C1 segment of cervical spinal cord (tissue), 14 donors: ENCODE measurements at regions not wholly inside any gene's neighbourhood (a gene's known extent, or its start where the extent isn't known, plus 50 kb on each side); places are given as distances from the start of the nearest gene placed in this dataset.
A peak's percentile ranks its signal among the peaks of the same experiment; 100 is the strongest.

Experiments used
- DNase-seq, 14 donors: peaks; one replicate each; lab custom pipeline; 2025; lab: John Stamatoyannopoulos, UW

- DNase-seq = no peak
These were observed 163.3 kb downstream of the MACROH2A1 start for GRCh38 chr5:135235551-135236227.

- no peak for DNase-seq
These were observed 164.2 kb downstream of the MACROH2A1 start for GRCh38 chr5:135234666-135235401.

GRCh38 chr5:135234242-135234641 is 164.8 kb downstream of the MACROH2A1 start:
- no peak for DNase-seq

GRCh38 chr5:135233477-135233876 is 165.6 kb downstream of the MACROH2A1 start:
- no peak for DNase-seq

- peak in 8 of 14 donors; percentile 6 to 59 (median 32) for DNase-seq
These were observed 166.1 kb downstream of the MACROH2A1 start for GRCh38 chr5:135232958-135233357.

GRCh38 chr5:135231289-135231688 is 167.7 kb downstream of the MACROH2A1 start:
- DNase-seq = no peak

- DNase-seq = peak in 4 of 14 donors; percentile 10 to 20 (median 15)
These were observed 168.6 kb downstream of the MACROH2A1 start for GRCh38 chr5:135230251-135230925.

- no peak for DNase-seq
These were observed 169.3 kb downstream of the MACROH2A1 start for GRCh38 chr5:135229679-135230132.

- DNase-seq = no peak
These were observed 169.9 kb downstream of the MACROH2A1 start for GRCh38 chr5:135229122-135229521.

- DNase-seq = no peak
These were observed 170.8 kb downstream of the MACROH2A1 start for GRCh38 chr5:135228222-135228621.

- no peak for DNase-seq
These were observed 171.7 kb downstream of the MACROH2A1 start for GRCh38 chr5:135227064-135228022.

- no peak for DNase-seq
These were observed 173.0 kb downstream of the MACROH2A1 start for GRCh38 chr5:135225856-135226560.

GRCh38 chr5:135223891-135224625 is 175.0 kb downstream of the MACROH2A1 start:
- DNase-seq = no peak

- no peak for DNase-seq
These were observed 175.6 kb downstream of the MACROH2A1 start for GRCh38 chr5:135223404-135223803.

GRCh38 chr5:135222771-135223170 is 176.3 kb downstream of the MACROH2A1 start:
- DNase-seq = no peak

GRCh38 chr5:135222171-135222681 is 176.8 kb downstream of the MACROH2A1 start:
- DNase-seq = no peak

- no peak for DNase-seq
These were observed 177.3 kb downstream of the MACROH2A1 start for GRCh38 chr5:135221696-135222095.

GRCh38 chr5:135221187-135221473 is 177.9 kb downstream of the MACROH2A1 start:
- no peak for DNase-seq

GRCh38 chr5:135220394-135221186 is 178.4 kb downstream of the MACROH2A1 start:
- DNase-seq = no peak
